ENCODE measurements at regions not wholly inside any gene's neighbourhood (a gene's known extent, or its start where the extent isn't known, plus 50 kb on each side); places are given as distances from the start of the nearest gene placed in this dataset.

DNA sequence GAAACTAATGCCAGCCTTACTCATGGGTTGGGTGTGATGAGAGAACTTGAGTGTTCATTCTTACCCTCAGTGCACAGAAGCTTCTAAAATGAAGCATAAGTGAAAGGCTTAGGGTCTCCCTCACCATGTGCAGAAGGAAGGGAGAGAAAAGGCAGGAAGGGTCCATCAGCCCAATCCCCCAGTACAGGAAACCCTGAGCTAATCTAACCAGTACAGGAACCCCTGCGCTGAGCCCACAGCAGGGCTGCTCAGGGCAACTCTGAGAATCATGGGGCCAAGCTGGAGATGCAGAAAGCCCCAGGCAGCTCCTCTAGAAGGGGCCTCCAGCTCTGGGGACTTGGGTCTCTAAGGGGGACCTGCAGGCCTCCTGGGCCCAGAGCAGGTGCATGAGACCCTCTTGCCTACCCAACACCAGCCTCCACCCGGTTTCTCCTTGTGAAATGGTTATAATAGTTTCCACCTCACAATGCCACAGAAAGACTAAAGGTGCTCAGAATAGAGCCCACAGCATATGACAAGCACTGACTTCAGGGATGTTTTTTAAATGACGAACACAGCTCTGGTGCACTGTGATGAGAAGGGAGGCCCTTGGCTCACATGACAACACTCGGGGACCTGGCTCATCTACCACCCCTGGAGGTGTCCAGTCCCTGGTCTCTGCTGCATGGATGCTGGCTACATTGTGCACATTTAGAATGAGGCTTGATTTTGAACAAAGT lies 190.1 kb downstream of the ACTL7B start:
- H3K9me3 Mint-ChIP-seq (ENCODE audit: low read depth): peaks cover 5% of the 10 kb centered on the region
- H3K27ac Mint-ChIP-seq: no peak overlapping the region
- H3K4me1 Mint-ChIP-seq (ENCODE audit: low read depth): no peaks in the 10 kb centered on the region
- no peaks in the 10 kb centered on the region for H3K36me3 Mint-ChIP-seq (ENCODE audit: insufficient read depth)
- no peak for DNase-seq (ENCODE audit: low spot score, unreplicated experiment)
- no peak overlapping the region for H3K4me3 Mint-ChIP-seq (ENCODE audit: low read depth)
- TF ChIP-seq, protein P1, sequence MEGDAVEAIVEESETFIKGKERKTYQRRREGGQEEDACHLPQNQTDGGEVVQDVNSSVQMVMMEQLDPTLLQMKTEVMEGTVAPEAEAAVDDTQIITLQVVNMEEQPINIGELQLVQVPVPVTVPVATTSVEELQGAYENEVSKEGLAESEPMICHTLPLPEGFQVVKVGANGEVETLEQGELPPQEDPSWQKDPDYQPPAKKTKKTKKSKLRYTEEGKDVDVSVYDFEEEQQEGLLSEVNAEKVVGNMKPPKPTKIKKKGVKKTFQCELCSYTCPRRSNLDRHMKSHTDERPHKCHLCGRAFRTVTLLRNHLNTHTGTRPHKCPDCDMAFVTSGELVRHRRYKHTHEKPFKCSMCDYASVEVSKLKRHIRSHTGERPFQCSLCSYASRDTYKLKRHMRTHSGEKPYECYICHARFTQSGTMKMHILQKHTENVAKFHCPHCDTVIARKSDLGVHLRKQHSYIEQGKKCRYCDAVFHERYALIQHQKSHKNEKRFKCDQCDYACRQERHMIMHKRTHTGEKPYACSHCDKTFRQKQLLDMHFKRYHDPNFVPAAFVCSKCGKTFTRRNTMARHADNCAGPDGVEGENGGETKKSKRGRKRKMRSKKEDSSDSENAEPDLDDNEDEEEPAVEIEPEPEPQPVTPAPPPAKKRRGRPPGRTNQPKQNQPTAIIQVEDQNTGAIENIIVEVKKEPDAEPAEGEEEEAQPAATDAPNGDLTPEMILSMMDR (IDR thresholded peaks at IDR 0.05; ENCODE audit: unreplicated experiment): no peak
- peaks cover 39% of the 10 kb centered on the region for H3K27me3 Mint-ChIP-seq

DNA sequence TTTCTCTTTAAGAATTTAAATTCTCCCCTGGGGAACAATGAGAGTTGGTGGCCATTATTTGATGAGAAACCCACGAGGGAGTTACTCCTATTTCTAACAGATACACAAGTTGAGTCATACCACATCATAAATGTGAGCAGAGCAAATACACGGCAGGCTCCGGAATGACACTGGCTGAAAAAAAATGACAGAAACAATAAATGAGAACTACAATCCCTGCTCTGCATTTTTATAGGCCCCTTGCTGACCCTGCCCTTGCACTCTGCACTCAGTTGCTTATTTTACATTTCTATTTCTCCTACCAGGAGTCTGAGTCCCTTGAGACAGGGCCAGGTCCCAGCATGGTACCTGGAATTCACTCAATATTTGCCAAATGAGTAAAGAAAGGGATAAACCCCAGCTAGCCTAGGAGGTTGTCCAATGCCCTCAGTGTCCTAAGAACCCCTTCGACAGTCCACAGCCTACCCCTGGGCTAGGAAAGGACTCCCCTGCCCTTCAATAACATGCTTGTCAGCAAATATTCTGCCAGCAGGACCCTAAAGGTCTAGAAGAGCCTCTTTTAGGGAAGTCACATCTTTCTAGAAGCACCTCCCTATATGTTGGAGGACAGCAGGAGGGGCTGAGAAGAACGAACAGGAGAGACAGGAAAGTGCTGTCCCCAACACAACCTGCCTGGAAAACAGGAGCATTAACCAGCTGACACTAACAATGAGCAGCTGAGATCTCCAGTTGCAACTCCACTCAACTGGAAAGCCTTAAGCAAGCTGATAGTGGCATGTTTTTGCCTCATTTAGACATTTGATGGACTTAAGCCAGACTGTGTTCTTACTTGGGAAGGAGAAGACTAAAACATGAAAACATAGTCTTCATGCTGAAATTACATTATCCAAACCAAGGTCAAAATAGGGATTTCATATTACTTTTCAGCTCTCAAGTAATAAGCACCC lies 191.2 kb downstream of the ACTL7B start:
- DNase-seq (ENCODE audit: low spot score, unreplicated experiment): no peak
- Mint-ChIP-seq H3K27ac (no peak overlapping the region), H3K4me1 (ENCODE audit: low read depth) (no peaks in the 10 kb centered on the region), H3K4me3 (ENCODE audit: low read depth) (no peak overlapping the region), H3K9me3 (ENCODE audit: low read depth) (peaks cover 12% of the 10 kb centered on the region), H3K27me3 (peaks cover 33% of the 10 kb centered on the region), H3K36me3 (ENCODE audit: insufficient read depth) (no peaks in the 10 kb centered on the region)
- TF ChIP-seq, protein P1 (IDR thresholded peaks at IDR 0.05; ENCODE audit: unreplicated experiment): no peak

- Mint-ChIP-seq H3K27me3 (peaks cover 26% of the 10 kb centered on the region), H3K27ac (no peak overlapping the region), H3K9me3 (ENCODE audit: low read depth) (peaks cover 19% of the 10 kb centered on the region), H3K36me3 (ENCODE audit: insufficient read depth) (no peaks in the 10 kb centered on the region), H3K4me1 (ENCODE audit: low read depth) (no peaks in the 10 kb centered on the region), H3K4me3 (ENCODE audit: low read depth) (no peak overlapping the region)
- TF ChIP-seq, protein P1 (IDR thresholded peaks at IDR 0.05; ENCODE audit: unreplicated experiment): no peak
- no peak for DNase-seq (ENCODE audit: low spot score, unreplicated experiment)
These were observed 192.4 kb downstream of the ACTL7B start for GRCh38 chr9:108663422-108663821.

DNA sequence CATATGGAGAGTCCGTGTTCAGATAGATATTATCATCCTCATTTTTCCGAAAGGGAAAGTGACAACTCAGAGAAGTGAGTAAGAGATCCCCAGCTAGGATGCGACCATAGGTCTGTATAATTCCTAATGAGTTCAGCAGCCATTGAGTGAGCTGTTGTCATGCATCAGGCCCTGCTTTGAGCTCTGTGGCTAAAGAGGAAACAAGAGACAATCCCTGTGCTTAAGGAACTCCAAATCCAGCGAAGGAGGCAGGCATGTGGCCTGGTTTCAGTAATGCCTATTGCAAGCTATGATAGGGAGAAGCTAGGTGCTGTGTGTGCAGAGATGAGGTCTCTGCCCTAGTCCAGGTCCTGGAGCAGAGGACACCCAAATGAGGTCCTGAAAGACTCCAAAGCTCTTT lies 192.8 kb downstream of the ACTL7B start:
- Mint-ChIP-seq H3K4me3 (ENCODE audit: low read depth) (no peak overlapping the region), H3K36me3 (ENCODE audit: insufficient read depth) (no peaks in the 10 kb centered on the region), H3K4me1 (ENCODE audit: low read depth) (no peaks in the 10 kb centered on the region), H3K27ac (no peak overlapping the region), H3K27me3 (peaks cover 24% of the 10 kb centered on the region), H3K9me3 (ENCODE audit: low read depth) (peaks cover 19% of the 10 kb centered on the region)
- TF ChIP-seq, protein P1 (IDR thresholded peaks at IDR 0.05; ENCODE audit: unreplicated experiment): no peak
- no peak for DNase-seq (ENCODE audit: low spot score, unreplicated experiment)

DNA sequence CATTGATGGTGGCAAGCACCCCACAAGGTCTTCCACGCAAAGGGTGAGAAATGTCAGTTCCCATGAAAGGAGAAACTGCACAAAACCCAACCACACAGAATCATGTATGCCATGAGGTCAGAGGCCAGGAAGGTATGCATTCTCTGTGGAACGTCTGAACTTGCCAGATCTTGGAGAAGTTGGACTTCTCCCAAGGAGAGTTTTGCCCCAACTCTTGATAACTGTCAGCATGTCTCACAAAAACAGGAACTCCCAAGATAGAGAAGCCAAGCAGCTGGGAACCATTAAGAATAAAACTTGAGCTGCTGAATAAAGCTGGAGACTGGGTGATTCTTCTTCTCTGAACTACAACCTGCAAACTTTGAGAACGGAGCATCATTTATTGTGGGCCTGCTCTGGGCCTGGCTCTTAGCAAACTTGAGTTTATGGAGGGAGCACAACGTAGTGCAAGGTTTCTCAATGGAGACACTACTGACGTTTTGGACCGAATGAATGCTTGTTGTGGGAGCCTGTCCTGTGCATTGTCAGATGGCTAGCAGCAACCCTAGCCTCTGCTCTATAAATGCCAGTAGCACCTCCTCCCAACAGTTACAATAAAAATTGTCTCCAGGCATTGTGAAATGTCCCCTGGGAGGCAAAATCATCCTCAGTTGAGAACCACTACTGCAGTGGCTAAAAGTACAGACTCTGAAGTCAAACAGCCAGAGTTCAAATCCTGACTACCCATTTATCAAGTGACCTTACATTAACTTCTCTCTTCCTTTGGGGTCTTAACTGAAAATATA lies 193.5 kb downstream of the ACTL7B start:
- Mint-ChIP-seq H3K27ac (no peak overlapping the region), H3K27me3 (peaks cover 20% of the 10 kb centered on the region), H3K4me1 (ENCODE audit: low read depth) (no peaks in the 10 kb centered on the region), H3K9me3 (ENCODE audit: low read depth) (peaks cover 19% of the 10 kb centered on the region), H3K4me3 (ENCODE audit: low read depth) (no peak overlapping the region), H3K36me3 (ENCODE audit: insufficient read depth) (no peaks in the 10 kb centered on the region)
- DNase-seq (ENCODE audit: low spot score, unreplicated experiment): no peak
- TF ChIP-seq, protein P1 (IDR thresholded peaks at IDR 0.05; ENCODE audit: unreplicated experiment): no peak
